Stimulated activated CD8-positive, alpha-beta memory T cell treated with anti-CD3 and anti-CD28 coated beads, Interleukin-2, amount 100 ng/mL, for 1 hour (primary cell): ENCODE measurements at regions not wholly inside any gene's neighbourhood (a gene's known extent, or its start where the extent isn't known, plus 50 kb on each side); places are given as distances from the start of the nearest gene placed in this dataset.
"Not testable (repeated sequence)": the region's sequence is repeated elsewhere in the genome, so short reads cannot be mapped to it uniquely, and the experiment has no call there.

Experiments used
- DNase-seq, 2 donors: peaks; one replicate each; pipeline ENCODE4 v3.0.0-alpha.2; 2020; ENCODE audit warnings: low read depth in 2 of 2

DNA sequence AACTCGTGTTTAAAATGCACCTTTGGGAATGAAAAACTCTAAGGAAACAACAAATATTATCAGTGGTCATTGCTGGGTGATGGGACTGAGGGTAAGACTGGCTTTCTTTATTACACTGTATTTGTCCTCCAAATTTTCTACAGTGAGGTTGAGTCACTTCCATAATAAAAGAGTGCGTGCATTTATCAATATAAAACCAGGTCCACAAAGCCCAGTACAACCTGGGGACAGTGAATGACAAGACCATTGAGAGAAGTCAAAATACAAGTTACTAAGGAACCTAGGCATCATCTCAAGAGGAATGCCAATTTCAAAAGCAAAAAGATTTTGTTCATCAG is 76.4 kb downstream of the MAGED4 start:
- no peak for DNase-seq

DNA sequence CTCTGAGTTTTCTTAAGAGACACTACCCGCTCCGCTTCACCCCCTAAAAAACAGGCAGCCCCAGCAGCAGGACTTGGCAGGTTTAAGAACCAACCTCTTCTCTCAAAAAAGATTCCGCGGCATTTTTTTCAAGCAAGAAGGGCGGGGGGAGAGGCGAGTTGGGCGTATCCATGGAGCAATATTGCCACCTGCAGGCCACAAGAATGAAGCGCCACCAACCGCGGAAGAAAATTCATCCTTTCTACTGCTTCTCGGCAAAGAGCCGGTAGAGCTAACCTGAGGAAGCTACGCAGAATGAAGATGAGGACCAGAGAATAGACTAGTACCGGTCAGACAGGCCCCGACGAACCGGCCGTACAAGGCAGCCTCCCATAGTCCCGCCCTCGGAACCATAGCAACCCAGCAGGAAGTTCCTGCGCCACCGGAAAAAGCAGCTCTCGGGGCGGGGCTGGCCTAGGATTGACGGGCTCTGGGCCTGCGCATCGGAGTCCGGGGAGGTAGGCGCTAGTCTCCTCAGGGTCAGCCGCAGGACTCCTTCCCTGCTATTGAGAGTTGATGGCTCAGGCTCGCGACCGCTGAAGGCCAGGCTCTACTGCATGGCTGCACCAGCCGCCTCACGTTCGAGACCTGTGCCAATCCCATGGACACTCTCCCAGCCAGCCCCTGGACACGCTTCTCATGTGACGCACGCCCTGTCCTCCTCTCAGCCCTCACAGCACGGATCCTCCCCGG is 76.9 kb downstream of the MAGED4 start:
- DNase-seq, result peak; percentile 72 to 79

DNA sequence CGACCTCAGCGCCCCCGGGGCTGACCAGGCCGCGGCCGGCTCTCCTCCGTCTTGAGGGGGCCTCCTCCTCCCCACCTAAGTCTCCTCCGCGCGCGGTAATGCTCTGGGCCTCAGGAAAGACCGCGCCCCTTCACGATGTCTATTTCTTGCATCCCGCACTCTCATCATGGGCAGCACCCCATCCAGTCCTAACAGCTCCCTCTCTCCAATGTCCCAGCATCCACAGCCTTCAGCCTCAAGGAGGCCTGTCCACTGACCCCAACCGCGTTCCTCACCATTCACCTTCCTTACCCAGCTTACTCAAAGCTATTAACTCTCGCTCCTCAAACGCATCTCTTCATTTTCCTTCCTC is 77.5 kb downstream of the MAGED4 start:
- DNase-seq, result no peak

DNA sequence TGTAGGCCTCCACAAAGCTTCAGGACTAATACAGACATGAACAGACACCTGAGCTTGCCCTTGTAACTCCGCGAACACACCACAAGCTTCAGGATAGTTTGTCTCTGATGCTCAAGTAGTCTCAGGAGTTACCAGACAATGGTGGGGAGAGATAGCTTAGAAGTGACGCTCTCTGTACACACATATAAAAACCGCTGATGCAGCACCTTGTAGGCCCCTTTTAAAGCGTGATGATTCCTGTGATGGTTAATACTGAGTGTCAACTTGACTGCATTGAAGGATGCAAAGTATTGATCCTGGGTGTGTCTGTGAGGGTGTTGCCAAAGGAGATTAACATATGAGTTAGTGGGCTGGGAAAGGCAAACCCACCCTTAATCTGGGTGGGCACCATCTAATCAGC is 78.7 kb downstream of the MAGED4 start:
- no peak for DNase-seq

DNA sequence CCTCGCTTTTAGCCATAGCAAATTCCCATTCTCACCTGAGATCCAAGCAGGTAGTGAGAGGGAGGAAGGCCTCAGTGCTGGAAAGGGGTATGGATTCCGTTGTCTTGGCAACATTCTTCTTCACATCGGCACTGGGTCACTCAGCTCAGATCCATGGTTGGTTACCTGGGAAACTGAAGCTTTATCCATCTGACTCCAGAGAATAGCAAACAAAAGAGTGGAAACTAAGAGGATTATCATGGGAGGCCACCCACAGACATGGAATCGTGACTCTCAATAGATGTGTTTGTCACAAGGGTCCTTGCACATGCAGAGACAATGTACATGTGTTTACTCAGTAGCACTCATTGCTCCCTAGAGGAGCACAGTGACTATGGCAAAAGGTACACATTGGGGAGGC is 81.0 kb downstream of the MAGED4 start:
- no peak for DNase-seq

DNA sequence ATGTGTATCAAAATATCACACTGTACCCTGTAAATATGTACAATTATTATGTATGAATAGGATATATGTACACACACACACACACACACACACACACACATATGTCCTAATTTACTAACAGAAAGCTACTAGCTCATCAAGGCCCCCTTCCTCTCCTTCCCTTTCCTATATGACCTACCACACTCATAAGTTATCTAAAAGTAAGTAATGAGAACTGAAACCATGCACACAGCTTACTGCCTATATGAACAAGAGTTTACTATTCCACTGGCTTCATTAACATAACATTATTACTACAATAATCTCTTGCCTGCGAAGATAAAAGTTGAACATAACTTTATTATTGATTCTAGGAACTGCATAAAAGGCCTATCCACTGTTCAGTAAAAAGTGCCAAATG is 83.8 kb downstream of the MAGED4 start:
- not testable (repeated sequence) for DNase-seq

DNA sequence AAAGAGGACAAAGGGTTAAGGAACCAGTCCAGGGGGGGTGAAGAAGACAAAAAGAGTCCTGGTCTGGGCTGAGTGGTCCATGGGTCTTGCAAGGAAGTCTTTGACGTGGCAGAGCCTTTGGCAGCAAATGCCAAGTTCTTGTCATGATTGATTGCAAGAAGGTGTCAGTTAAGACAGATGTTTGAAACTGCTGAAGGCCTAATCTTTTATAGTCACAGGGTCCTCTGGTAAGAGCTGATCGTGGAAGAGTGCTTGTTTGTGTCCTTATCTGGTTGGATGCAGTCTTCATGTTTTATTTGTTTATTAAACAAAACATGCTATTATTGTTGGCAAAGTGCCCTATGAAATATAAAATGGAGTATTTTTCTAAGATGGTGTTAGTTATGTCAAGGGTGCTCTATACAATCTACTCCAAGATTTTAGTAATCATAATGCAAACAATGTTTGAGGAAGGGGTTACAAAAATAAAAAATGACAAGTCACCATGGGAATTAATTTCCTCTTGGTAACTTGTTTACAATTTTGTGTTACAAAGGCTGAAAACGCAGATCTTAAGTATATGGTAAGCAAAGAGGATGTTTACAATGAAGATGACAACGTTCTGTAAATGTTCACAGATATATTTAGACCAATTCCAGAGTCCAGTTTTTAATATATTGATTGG is 85.9 kb downstream of the MAGED4 start:
- no peak for DNase-seq

DNA sequence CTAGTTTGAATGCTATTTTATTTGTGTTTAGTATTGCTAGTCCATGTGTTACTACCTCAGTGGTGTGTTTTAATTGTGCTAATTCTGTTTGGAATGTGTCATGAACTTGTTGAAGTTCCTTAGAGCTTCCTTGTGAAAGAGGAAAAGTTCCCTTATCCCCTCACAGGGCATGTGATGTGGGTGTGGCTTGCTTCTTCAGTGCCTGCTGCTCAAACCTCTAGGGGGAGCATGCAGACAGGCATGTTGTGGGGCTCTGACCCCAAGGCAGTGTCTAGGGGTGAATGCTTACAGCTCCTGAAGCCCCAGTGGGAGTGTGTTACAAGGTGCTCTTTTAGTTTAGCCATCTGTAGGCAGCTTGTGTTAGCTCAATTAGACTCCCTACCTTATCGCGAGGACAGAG is 86.5 kb downstream of the MAGED4 start:
- no peak for DNase-seq

DNA sequence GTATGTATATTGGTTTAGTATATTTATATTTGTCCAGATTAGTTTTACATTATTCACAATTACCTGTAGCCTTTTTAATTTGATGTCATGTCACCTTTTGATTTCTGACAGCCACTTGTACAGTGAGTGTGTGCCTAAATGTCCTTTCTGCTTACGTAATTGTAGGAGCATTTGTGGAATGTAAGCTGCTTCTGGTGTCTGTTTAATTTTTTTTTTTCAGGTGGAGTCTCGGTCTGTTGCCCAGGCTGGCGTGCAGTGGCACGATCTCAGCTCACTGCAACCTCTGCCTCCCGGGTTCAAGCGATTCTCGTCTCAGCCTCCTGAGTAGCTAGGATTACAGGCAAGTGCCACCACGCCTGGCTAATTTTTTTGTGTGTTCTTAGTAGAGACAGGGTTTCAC is 91.2 kb upstream of the XAGE2 start:
- DNase-seq, result no peak

DNA sequence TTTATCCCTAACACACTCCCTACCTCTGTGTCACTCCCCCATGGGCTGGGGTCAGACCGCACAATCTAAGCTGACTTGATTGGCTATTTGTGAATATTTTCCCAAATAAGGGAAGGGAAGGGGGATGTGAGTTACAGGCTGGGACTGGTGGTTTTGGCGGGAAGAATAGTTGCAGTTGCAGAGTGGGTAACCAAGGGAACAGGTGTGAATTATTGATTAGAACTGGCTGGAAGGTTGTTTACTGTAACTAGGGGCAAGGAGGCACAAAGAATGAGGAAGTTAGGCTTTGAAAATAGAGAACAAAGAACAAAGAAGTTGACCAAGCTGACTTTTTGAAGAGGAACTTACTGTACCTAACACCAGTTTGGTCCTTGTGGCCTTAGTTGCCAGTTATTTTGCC is 88.0 kb upstream of the XAGE2 start:
- no peak for DNase-seq

DNA sequence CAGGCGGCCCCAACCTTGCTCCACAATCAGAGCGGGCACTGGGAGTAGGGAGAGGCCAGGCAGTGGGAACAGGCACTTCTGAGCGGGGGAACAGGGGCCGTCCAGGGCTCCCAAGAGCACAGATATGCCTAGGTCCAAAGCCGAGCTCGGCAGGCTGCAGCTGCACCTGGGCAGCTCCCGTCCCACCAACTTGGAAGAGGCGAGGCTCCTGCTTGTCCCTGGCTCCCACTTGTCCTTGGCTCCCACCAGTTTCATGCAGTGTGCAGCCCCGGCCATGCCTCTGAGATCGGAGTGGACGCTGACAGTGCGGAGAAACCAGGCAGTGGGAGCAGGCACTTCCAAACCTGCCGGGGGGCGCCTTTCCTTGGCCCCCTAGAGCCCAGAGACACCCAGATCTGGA is 84.0 kb upstream of the XAGE2 start:
- DNase-seq, result no peak

DNA sequence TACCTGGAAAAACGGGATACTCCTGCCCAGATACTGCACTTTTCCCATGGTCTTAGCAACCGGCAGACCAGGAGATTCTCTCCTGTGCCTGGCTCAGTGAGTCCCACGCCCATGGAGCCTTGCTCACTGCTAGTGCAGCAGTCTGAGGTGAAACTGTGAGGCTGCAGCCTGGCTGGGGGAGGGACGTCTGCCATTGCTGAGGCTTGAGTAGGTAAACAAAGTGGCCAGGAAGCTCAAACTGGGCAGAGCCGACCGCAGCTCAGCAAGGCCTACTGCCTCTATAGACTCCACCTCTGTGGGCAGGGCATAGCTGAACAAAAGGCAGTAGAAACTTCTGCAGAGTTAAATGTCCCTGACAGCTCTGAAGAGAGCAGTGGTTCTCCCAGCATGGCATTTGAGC is 69.9 kb upstream of the XAGE2 start:
- not testable (repeated sequence) for DNase-seq

DNA sequence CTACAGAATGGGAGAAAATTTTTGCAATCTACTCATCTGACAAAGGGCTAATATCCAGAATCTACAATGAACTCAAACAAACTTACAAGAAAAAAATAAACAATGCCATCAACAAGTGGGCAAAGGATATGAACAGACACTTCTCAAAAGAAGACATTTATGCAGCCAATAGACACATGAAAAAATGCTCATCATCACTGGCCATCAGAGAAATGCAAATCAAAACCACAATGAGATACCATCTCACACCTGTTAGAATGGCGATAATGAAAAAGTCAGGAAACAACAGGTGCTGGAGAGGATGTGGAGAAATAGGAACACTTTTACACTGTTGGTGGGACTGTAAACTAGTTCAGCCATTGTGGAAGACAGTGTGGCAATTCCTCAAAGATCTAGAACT is 60.3 kb upstream of the XAGE2 start:
- DNase-seq, result not testable (repeated sequence)
